Caco-2 (cell line): ENCODE measurements at regions not wholly inside any gene's neighbourhood (a gene's known extent, or its start where the extent isn't known, plus 50 kb on each side); places are given as distances from the start of the nearest gene placed in this dataset.

Source experiments
- BruUV-seq: library from RNA; stranded (reverse); fragments of 400-500 nt; replicated peaks from 2 replicates; lab custom pipeline; 2021; lab: Mats Ljungman, UMichigan
- CTCF ChIA-PET: fragments of 300-600 bp; sonication (Branson Sonifier 250); formaldehyde crosslinking; loops from one replicate; lab custom pipeline; 2022; ENCODE audit warnings: antibody characterized with exemption; lab: Charles Lee
- POLR2A ChIA-PET: fragments of 300-600 bp; sonication (Branson Sonifier 250); formaldehyde crosslinking; loops from one replicate; lab custom pipeline; 2022; ENCODE audit warnings: antibody characterized with exemption; lab: Charles Lee
- DNase-seq, 2 experiments: peaks; one replicate each; pipeline versions ENCODE4 v3.0.0 to v3.0.0-alpha.2; 2020 to 2022
- H3K27me3 ChIP-seq: replicated peaks from 2 replicates; pipeline ENCODE4 v1.6.0; 2011; ENCODE audit warnings: low read length; ENCODE audit not compliant: control insufficient read depth, insufficient read depth
- H3K36me3 ChIP-seq: 2 replicates; pipeline ENCODE4 v1.5.1; 2011; ENCODE audit warnings: low read length; ENCODE audit not compliant: control insufficient read depth, insufficient read depth
- H3K4me1 ChIP-seq: fragments of 250-450 bp; sonication (Bioruptor Pico); 2 replicates; pipeline ENCODE4 v1.5.1; 2020; ENCODE audit warnings: mild to moderate bottlenecking
- H3K4me3 ChIP-seq: 2 replicates; pipeline ENCODE4 v1.5.1; 2011; ENCODE audit warnings: low read depth, mild to moderate bottlenecking, control low read depth, low read length
- H3K9me3 ChIP-seq: fragments of 250-450 bp; sonication (Bioruptor Pico); 2 replicates; pipeline ENCODE4 v1.5.1; 2020; ENCODE audit warnings: mild to moderate bottlenecking, moderate library complexity
- H3K27ac Mint-ChIP-seq: one replicate; pipeline ENCODE4 v1.8.0; 2022; ENCODE audit warnings: mixed read lengths; ENCODE audit not compliant: unreplicated experiment
- H3K27me3 Mint-ChIP-seq: one replicate; pipeline ENCODE4 v1.8.0; 2022; ENCODE audit warnings: mixed read lengths; ENCODE audit not compliant: insufficient read depth, unreplicated experiment
- H3K36me3 Mint-ChIP-seq: one replicate; pipeline ENCODE4 v1.8.0; 2022; ENCODE audit warnings: mild to moderate bottlenecking, mixed read lengths; ENCODE audit not compliant: insufficient read depth, unreplicated experiment
- H3K4me1 Mint-ChIP-seq: one replicate; pipeline ENCODE4 v1.8.0; 2022; ENCODE audit warnings: low read depth, mixed read lengths; ENCODE audit not compliant: unreplicated experiment
- H3K4me3 Mint-ChIP-seq: one replicate; pipeline ENCODE4 v1.8.0; 2022; ENCODE audit warnings: mild to moderate bottlenecking, moderate library complexity, mixed read lengths; ENCODE audit not compliant: unreplicated experiment
- H3K9me3 Mint-ChIP-seq: one replicate; pipeline ENCODE4 v1.8.0; 2022; ENCODE audit warnings: mixed read lengths; ENCODE audit not compliant: unreplicated experiment
- intact Hi-C: fragments of 100-400 bp; cut with micrococcal nuclease; formaldehyde crosslinking; loops from one replicate; pipeline ENCODE4 v1.10.0; 2022; ENCODE audit not compliant: unreplicated experiment
- TF ChIP-seq, protein P1 (sequence below), 2 experiments: fragments of 200-600 bp in 1 of 2; IDR thresholded peaks; 1 replicate in 1 of 2; 2 replicates in 1 of 2; pipeline versions ENCODE4 v1.5.1 to v1.8.0; 2011 to 2022; ENCODE audit warnings: antibody characterized with exemption in 1 of 2, control low read depth in 1 of 2, inconsistent platforms in 1 of 2, low read depth in 1 of 2, low read length in 1 of 2, mild to moderate bottlenecking in 1 of 2, moderate library complexity in 1 of 2; ENCODE audit not compliant: insufficient read depth in 1 of 2, severe bottlenecking in 1 of 2, unreplicated experiment in 1 of 2

DNA sequence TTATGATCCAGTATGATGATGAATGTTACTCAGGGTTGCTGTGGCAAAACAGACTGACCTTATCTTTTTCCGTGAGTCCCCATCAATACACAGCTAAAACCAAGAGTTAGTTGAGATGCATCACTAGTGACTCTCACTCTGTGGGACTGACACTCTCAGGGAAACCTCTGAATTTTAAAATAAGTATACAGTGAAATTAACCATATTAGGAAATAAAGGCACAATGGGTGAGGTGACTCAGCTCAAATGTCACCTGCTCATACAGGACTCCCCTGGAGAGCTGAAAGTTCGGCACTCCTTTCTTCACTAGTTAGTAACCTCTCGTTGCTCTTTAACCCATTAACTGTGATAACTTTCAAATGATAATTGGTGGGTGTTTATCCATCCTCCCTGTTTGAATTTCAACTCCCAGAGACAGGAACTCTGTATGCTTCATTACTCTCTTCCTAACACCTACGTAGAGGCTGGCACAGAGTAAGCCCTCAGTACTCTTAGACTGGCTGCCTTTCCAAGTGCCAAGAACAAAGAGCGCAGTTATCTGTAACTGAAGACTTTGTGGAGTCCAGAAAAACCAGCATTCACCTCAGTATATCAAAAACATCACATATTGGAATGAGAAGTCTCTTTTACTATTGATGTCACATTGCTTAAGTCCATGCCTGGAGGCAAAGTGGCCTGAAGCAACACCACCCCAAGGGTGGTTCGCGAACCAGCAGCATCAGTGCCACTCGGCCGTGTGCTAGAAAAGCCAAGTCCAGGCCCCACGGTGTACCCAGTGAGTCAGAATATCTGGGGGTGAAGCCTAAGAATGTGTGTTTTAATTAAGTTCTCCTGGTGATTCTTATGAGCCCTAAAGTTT, 91.1 kb downstream of the NIBAN1 start:
- Mint-ChIP-seq H3K27me3 (no peaks in the 10 kb centered on the region), H3K4me3 (no peak overlapping the region), H3K4me1 (no peaks in the 10 kb centered on the region), H3K27ac (no peak overlapping the region), H3K36me3 (no peaks in the 10 kb centered on the region), H3K9me3 (no peaks in the 10 kb centered on the region)
- no peaks in the 10 kb centered on the region for H3K27me3 ChIP-seq
- intact Hi-C loops, result no loop called here
- no peaks in the 10 kb centered on the region for H3K9me3 ChIP-seq
- no peaks in the 10 kb centered on the region for H3K4me1 ChIP-seq
- H3K36me3 ChIP-seq, result no peaks in the 10 kb centered on the region
- POLR2A ChIA-PET, result no interaction called here
- DNase-seq, result no peak
- BruUV-seq, result no TSS peak
- CTCF ChIA-PET, result no interaction called here
- no peak overlapping the region for H3K4me3 ChIP-seq
- TF ChIP-seq, protein P1, sequence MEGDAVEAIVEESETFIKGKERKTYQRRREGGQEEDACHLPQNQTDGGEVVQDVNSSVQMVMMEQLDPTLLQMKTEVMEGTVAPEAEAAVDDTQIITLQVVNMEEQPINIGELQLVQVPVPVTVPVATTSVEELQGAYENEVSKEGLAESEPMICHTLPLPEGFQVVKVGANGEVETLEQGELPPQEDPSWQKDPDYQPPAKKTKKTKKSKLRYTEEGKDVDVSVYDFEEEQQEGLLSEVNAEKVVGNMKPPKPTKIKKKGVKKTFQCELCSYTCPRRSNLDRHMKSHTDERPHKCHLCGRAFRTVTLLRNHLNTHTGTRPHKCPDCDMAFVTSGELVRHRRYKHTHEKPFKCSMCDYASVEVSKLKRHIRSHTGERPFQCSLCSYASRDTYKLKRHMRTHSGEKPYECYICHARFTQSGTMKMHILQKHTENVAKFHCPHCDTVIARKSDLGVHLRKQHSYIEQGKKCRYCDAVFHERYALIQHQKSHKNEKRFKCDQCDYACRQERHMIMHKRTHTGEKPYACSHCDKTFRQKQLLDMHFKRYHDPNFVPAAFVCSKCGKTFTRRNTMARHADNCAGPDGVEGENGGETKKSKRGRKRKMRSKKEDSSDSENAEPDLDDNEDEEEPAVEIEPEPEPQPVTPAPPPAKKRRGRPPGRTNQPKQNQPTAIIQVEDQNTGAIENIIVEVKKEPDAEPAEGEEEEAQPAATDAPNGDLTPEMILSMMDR (IDR thresholded peaks at IDR 0.05; ENCODE audit: insufficient read depth in 1 of 2, low read depth in 1 of 2, low read length in 1 of 2, severe bottlenecking in 1 of 2, unreplicated experiment in 1 of 2), result no peak

DNA sequence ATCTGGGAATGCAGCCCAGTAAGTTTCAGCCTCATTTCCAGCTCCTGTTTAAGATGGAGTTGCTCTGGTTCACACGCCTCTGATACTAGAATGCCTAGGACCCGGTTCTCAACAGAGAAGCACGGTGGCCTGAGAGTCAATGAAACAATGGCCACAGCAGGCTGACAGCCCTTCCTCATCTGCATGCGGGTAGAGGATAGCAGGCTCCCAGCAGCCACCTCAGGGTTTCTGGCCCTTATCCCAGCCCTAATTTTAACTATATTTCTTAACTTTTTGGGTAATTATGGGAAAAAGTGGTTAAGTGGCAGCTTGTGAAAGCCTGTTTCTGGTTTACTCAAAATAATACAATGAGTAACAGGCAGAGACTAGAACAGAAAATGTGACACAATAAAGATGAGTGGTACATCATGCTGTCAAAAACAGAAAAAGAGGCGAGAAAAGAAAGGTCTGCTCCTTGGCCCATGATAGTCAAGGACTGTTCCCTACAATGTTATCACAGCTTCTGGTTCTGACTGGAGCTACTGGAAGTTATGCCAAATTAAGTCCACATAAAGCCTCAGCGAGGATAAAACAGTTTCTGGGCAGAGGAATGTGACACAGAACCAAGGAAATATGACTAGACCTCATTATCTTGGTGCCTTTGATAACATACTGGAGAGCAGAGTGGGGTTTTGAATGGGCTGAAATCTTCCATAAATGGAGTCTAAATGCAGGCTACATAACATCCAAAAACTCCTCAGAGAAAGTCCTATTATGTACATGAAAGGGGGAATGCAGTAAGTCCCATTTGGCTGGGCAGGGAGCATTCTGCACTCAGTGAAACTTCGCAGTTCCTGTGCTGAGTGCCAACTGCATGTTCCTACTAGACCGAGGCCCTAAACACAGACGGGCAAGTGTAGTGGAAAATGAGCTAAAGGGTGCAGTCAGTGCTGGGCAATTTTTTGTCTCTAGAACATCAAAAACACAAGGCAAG, 92.1 kb downstream of the NIBAN1 start:
- BruUV-seq, result no TSS peak
- CTCF ChIA-PET, result no interaction called here
- no peaks in the 10 kb centered on the region for H3K9me3 Mint-ChIP-seq
- H3K27me3 Mint-ChIP-seq, result no peaks in the 10 kb centered on the region
- no peaks in the 10 kb centered on the region for H3K27me3 ChIP-seq
- H3K36me3 Mint-ChIP-seq, result no peaks in the 10 kb centered on the region
- intact Hi-C loops, result no loop called here
- no peaks in the 10 kb centered on the region for H3K4me1 Mint-ChIP-seq
- TF ChIP-seq, protein P1 (IDR thresholded peaks at IDR 0.05; ENCODE audit: insufficient read depth in 1 of 2, low read depth in 1 of 2, low read length in 1 of 2, severe bottlenecking in 1 of 2, unreplicated experiment in 1 of 2), result no peak
- no peaks in the 10 kb centered on the region for H3K9me3 ChIP-seq
- no peak overlapping the region for H3K27ac Mint-ChIP-seq
- POLR2A ChIA-PET, result no interaction called here
- no peak for DNase-seq
- no peak overlapping the region for H3K4me3 ChIP-seq
- no peaks in the 10 kb centered on the region for H3K4me1 ChIP-seq
- H3K36me3 ChIP-seq, result no peaks in the 10 kb centered on the region
- H3K4me3 Mint-ChIP-seq, result no peak overlapping the region

DNA sequence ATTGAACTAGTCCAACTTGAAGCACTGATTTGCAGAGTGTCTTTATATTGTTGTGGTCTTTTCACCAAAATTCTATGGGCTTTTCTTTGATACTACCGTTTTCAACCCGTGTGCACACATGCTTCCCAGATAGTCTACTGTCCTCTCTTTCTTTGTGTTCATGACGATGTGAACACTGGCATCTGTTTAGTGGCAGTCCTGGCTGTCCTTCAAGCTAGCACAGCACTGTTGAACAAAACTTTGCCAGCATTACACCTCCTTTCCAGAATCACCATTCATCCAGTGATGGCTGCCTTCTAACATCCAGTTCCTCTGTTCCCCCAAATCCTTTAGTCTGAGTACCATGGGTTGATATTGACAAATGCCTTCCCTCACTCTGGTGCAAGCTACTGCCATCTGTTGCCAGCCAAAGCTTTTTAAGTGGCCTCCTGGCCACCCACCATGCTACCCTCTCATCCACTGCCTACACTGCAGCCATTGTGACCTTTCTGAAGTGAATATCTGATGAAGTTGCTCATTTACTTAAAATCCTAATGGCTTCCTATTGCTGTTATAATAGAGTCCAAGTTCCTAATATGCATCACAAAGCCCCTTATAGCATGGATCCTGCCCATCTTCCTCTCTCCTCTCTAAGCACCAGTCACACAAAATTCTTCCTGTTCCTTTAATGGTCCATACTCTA, 94.3 kb downstream of the NIBAN1 start:
- H3K36me3 ChIP-seq, result no peaks in the 10 kb centered on the region
- no TSS peak for BruUV-seq
- Mint-ChIP-seq H3K4me1 (no peaks in the 10 kb centered on the region), H3K27ac (no peak overlapping the region), H3K27me3 (no peaks in the 10 kb centered on the region), H3K9me3 (no peaks in the 10 kb centered on the region), H3K4me3 (no peak overlapping the region), H3K36me3 (no peaks in the 10 kb centered on the region)
- intact Hi-C loops, result no loop called here
- H3K9me3 ChIP-seq, result no peaks in the 10 kb centered on the region
- no peak overlapping the region for H3K4me3 ChIP-seq
- H3K27me3 ChIP-seq, result no peaks in the 10 kb centered on the region
- no peaks in the 10 kb centered on the region for H3K4me1 ChIP-seq
- TF ChIP-seq, protein P1 (IDR thresholded peaks at IDR 0.05; ENCODE audit: insufficient read depth in 1 of 2, low read depth in 1 of 2, low read length in 1 of 2, severe bottlenecking in 1 of 2, unreplicated experiment in 1 of 2), result no peak
- no peak for DNase-seq
- POLR2A ChIA-PET, result no interaction called here
- CTCF ChIA-PET, result no interaction called here
